IMR-90 (cell line): ENCODE measurements at regions not wholly inside any gene's neighbourhood (a gene's known extent, or its start where the extent isn't known, plus 50 kb on each side); places are given as distances from the start of the nearest gene placed in this dataset.

Source experiments
- ATAC-seq: fragments of 200-7000 bp; cut with Tn5 transposase; 2 replicates; pipeline ENCODE4 v1.9.1; 2020; ENCODE audit warnings: low read depth, mild to moderate bottlenecking, moderate library complexity
- BruUV-seq: library from RNA; stranded (reverse); fragments of 400-500 nt; replicated peaks from 2 replicates; lab custom pipeline; 2021; lab: Mats Ljungman, UMichigan
- CTCF ChIA-PET: fragments of 300-600 bp; formaldehyde crosslinking; extraction: SDS; loops from one replicate; lab custom pipeline; 2021; ENCODE audit warnings: antibody characterized with exemption; lab: Yijun Ruan, JAX
- POLR2A ChIA-PET: fragments of 300-600 bp; sonication (Branson Sonifier 250); formaldehyde crosslinking; loops from one replicate; lab custom pipeline; 2022; ENCODE audit warnings: antibody characterized with exemption; ENCODE audit not compliant: unreplicated experiment; lab: Charles Lee
- DNase-seq: peaks from one replicate; pipeline ENCODE4 v3.0.0; 2013
- H2AFZ ChIP-seq: replicated peaks from 2 replicates; pipeline ENCODE3; 2013; ENCODE audit warnings: low read length, mild to moderate bottlenecking; ENCODE audit not compliant: poor library complexity
- H2AK5ac ChIP-seq: 2 replicates; pipeline ENCODE4 v1.6.1; 2013; ENCODE audit warnings: low read depth, low read length, inconsistent platforms
- H2AK9ac ChIP-seq: replicated peaks from 2 replicates; pipeline ENCODE3; 2013; ENCODE audit warnings: mild to moderate bottlenecking, low read depth, low read length, moderate library complexity; ENCODE audit not compliant: poor library complexity
- H2BK120ac ChIP-seq: 2 replicates; pipeline ENCODE4 v1.6.1; 2013; ENCODE audit warnings: low read depth, low read length, inconsistent platforms
- H2BK15ac ChIP-seq: 3 replicates; pipeline ENCODE4 v1.6.1; 2013; ENCODE audit warnings: low read depth, low read length, inconsistent platforms
- H2BK20ac ChIP-seq: 2 replicates; pipeline ENCODE4 v1.6.1; 2013; ENCODE audit warnings: low read depth, mild to moderate bottlenecking, inconsistent platforms, low read length, moderate library complexity
- H2BK5ac ChIP-seq: 2 replicates; pipeline ENCODE4 v1.6.1; 2013; ENCODE audit warnings: mild to moderate bottlenecking, low read depth, low read length, inconsistent platforms; ENCODE audit not compliant: poor library complexity, severe bottlenecking
- H3K14ac ChIP-seq: replicated peaks from 2 replicates; pipeline ENCODE4 v1.6.1; 2013; ENCODE audit warnings: low read depth, low read length, inconsistent platforms
- H3K18ac ChIP-seq: 2 replicates; pipeline ENCODE4 v1.6.1; 2013; ENCODE audit warnings: low read depth, low read length, control low read depth
- H3K23ac ChIP-seq: 2 replicates; pipeline ENCODE4 v1.6.1; 2013; ENCODE audit warnings: low read depth, low read length, inconsistent platforms
- H3K27ac ChIP-seq: 2 replicates; pipeline ENCODE4 v1.5.1; 2013; ENCODE audit warnings: mild to moderate bottlenecking, control low read depth, low read length; ENCODE audit not compliant: insufficient read depth
- H3K27me3 ChIP-seq: 2 replicates; pipeline ENCODE4 v1.6.1; 2013; ENCODE audit warnings: low read length; ENCODE audit not compliant: control insufficient read depth, insufficient read depth
- H3K36me3 ChIP-seq: 2 replicates; pipeline ENCODE4 v1.6.1; 2013; ENCODE audit warnings: low read length, mixed read lengths; ENCODE audit not compliant: control insufficient read depth, insufficient read depth
- H3K4ac ChIP-seq: 2 replicates; pipeline ENCODE4 v1.6.1; 2013; ENCODE audit warnings: low read depth, low read length, inconsistent platforms
- H3K4me1 ChIP-seq: 2 replicates; pipeline ENCODE4 v1.6.1; 2013; ENCODE audit warnings: low read length, mixed read lengths; ENCODE audit not compliant: control insufficient read depth, insufficient read depth
- H3K4me2 ChIP-seq: 2 replicates; pipeline ENCODE4 v1.6.1; 2013; ENCODE audit warnings: low read depth, mild to moderate bottlenecking, control low read depth, low read length, moderate library complexity
- H3K4me3 ChIP-seq: 2 replicates; pipeline ENCODE4 v1.5.1; 2013; ENCODE audit warnings: low read depth, mild to moderate bottlenecking, control low read depth, low read length, moderate library complexity; ENCODE audit not compliant: insufficient read depth
- H3K56ac ChIP-seq: 2 replicates; pipeline ENCODE4 v1.6.1; 2013; ENCODE audit warnings: low read length, inconsistent platforms; ENCODE audit not compliant: insufficient read depth; ENCODE audit errors: extremely low read depth
- H3K79me1 ChIP-seq, 2 experiments: 2 replicates each; pipeline ENCODE4 v1.6.1; 2013; ENCODE audit warnings: low read length in 2 of 2, inconsistent platforms in 1 of 2, low read depth in 1 of 2
- H3K9ac ChIP-seq: 2 replicates; pipeline ENCODE4 v1.6.1; 2013; ENCODE audit warnings: low read depth, low read length, control low read depth
- H3K9me1 ChIP-seq: 2 replicates; pipeline ENCODE4 v1.6.1; 2013; ENCODE audit warnings: low read length, inconsistent platforms; ENCODE audit not compliant: insufficient read depth
- H3K9me3 ChIP-seq: 2 replicates; pipeline ENCODE4 v1.6.1; 2013; ENCODE audit warnings: low read length; ENCODE audit not compliant: control insufficient read depth, insufficient read depth
- H4K20me1 ChIP-seq: 2 replicates; pipeline ENCODE4 v1.6.1; 2013; ENCODE audit warnings: low read length, inconsistent platforms; ENCODE audit not compliant: insufficient read depth
- H4K5ac ChIP-seq: 2 replicates; pipeline ENCODE4 v1.6.1; 2013; ENCODE audit warnings: mild to moderate bottlenecking, low read depth, low read length, control low read depth
- H4K8ac ChIP-seq, 2 experiments: 2 replicates each; pipeline ENCODE4 v1.6.1; 2013; ENCODE audit warnings: low read depth in 2 of 2, low read length in 2 of 2, control low read depth in 1 of 2, inconsistent platforms in 1 of 2
- H4K91ac ChIP-seq: 2 replicates; pipeline ENCODE4 v1.6.1; 2013; ENCODE audit warnings: low read depth, low read length, inconsistent platforms; ENCODE audit not compliant: insufficient read depth
- BHLHE40 ChIP-seq: fragments of 150-350 bp; IDR thresholded peaks from 2 replicates; pipeline ENCODE4 v1.6.1; 2016; ENCODE audit warnings: mild to moderate bottlenecking, low read depth, low read length
- FOS ChIP-seq: fragments of 150-350 bp; IDR thresholded peaks from 2 replicates; pipeline ENCODE4 v1.6.1; 2016; ENCODE audit warnings: low read depth, low read length
- MAFK ChIP-seq: IDR thresholded peaks from 2 replicates; pipeline ENCODE4 v1.6.1; 2012; ENCODE audit warnings: low read depth, low read length, improper control_type of control experiment
- MXI1 ChIP-seq: IDR thresholded peaks from 2 replicates; pipeline ENCODE4 v1.6.1; 2012; ENCODE audit warnings: low read depth, mild to moderate bottlenecking, low read length, moderate library complexity, borderline replicate concordance
- POLR2A ChIP-seq: IDR thresholded peaks from 2 replicates; pipeline ENCODE4 v1.6.1; 2012; ENCODE audit warnings: mild to moderate bottlenecking, low read depth, low read length
- RAD21 ChIP-seq: IDR thresholded peaks from 2 replicates; pipeline ENCODE4 v1.6.1; 2012; ENCODE audit warnings: low read length, improper control_type of control experiment
- RCOR1 ChIP-seq: IDR thresholded peaks from 2 replicates; pipeline ENCODE4 v1.6.1; 2012; ENCODE audit warnings: mild to moderate bottlenecking, low read length, improper control_type of control experiment; ENCODE audit not compliant: insufficient replicate concordance
- RFX5 ChIP-seq: IDR thresholded peaks from 2 replicates; pipeline ENCODE4 v1.8.0; 2012; ENCODE audit warnings: low read depth, mild to moderate bottlenecking, low read length, moderate library complexity
- SMC3 ChIP-seq: fragments of 150-350 bp; IDR thresholded peaks from 2 replicates; pipeline ENCODE4 v1.6.1; 2016; ENCODE audit warnings: low read depth, mild to moderate bottlenecking, antibody characterized with exemption, low read length, moderate library complexity
- WGBS, 2 experiments: methylation state at CpG; one replicate each; pipeline versions ENCODE4 v1.1.5 to v1.1.7; 2013; ENCODE audit warnings: missing lambda C conversion rate in 2 of 2; ENCODE audit not compliant: insufficient read length in 1 of 2; ENCODE audit errors: extremely low coverage in 2 of 2; 5-methylcytosine and 5-hydroxymethylcytosine counted together
- dilution Hi-C: fragments of 300-500 bp; cut with HindIII; formaldehyde crosslinking; loops from one replicate; pipeline ENCODE4 v1.14.3; 2018; ENCODE audit warnings: low sequenced_read_pairs; ENCODE audit not compliant: unreplicated experiment
- in situ Hi-C: fragments of 300-500 bp; cut with MboI; formaldehyde crosslinking; loops from 3 replicates; pipeline ENCODE4 v1.14.3; 2019; ENCODE audit warnings: low sequenced_read_pairs, inconsistent platforms, mixed read lengths
- intact Hi-C: fragments of 100-400 bp; cut with micrococcal nuclease; formaldehyde crosslinking; loops from 2 replicates; pipeline ENCODE4 v1.10.0; 2022
- TF ChIP-seq, protein P1 (sequence below): fragments of 150-350 bp; IDR thresholded peaks from 2 replicates; pipeline ENCODE4 v1.6.1; 2016; ENCODE audit warnings: low read depth, mild to moderate bottlenecking, low read length, moderate library complexity, borderline replicate concordance
- TF ChIP-seq, protein P2 (sequence below): fragments of 150-350 bp; IDR thresholded peaks from 2 replicates; pipeline ENCODE4 v1.6.1; 2017; ENCODE audit warnings: mild to moderate bottlenecking, antibody characterized with exemption, low read length, low read depth
- TF ChIP-seq, protein P3 (sequence below): conservative IDR thresholded peaks from 2 replicates; pipeline ENCODE4 v1.5.1; 2012; ENCODE audit warnings: mild to moderate bottlenecking, low read depth, low read length, improper control_type of control experiment

DNA sequence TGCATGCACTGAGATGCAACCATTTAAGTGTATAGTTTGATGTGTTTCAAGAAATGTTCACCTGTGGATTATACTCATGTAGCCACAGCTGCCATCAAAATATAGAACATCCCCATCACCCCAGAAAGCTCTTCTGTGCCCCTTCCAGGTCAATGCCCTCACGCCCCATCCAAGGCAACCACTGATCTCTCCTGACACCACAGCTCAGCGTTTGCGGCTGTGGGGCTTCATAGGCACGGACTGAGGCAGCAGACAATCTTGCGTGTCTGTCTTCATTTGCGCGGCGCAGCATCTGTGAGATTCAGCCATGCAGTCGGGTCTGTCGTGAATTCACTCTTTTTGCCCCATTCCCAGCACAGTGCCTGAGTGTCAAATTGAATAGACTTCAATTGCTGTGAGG, 153.8 kb upstream of the UQCRFS1 start:
- Histone ChIP-seq H2AK5ac (no peak overlapping the region), H3K9me3 (peaks cover 13% of the 10 kb centered on the region), H3K4me2 (no peak overlapping the region), H3K4ac (no peak overlapping the region), H4K5ac (no peak overlapping the region), H3K4me3 (no peak overlapping the region), H3K9ac (no peak overlapping the region), H2BK120ac (no peak overlapping the region), H3K4me1 (no peaks in the 10 kb centered on the region), H3K18ac (no peak overlapping the region), H3K9me1 (no peaks in the 10 kb centered on the region), H2BK20ac (no peak overlapping the region), H3K36me3 (no peaks in the 10 kb centered on the region), H3K56ac (no peak overlapping the region), H3K27me3 (no peaks in the 10 kb centered on the region), H3K27ac (no peak overlapping the region), H2BK15ac (no peak overlapping the region), H3K23ac (no peak overlapping the region), H3K79me1 (no peaks in the 10 kb centered on the region), H4K8ac (no peak overlapping the region), H4K91ac (no peak overlapping the region), H4K20me1 (no peaks in the 10 kb centered on the region), H2BK5ac (no peak overlapping the region), H2AK9ac (no peak overlapping the region), H3K14ac (no peak overlapping the region), H2AFZ (no peak overlapping the region)
- ChIA-PET CTCF (no interaction called here), POLR2A (no interaction called here)
- in situ Hi-C loops: no loop called here
- ATAC-seq (no peak), DNase-seq (no peak)
- dilution Hi-C loops: no loop called here
- WGBS, 2 experiments: 62% methylated on average over 3 of the region's 10 CpGs; no CpG with 5 or more reads in 1 of the 2 experiments
- BruUV-seq: no TSS peak
- intact Hi-C loops: loop anchor here (10.0 kb wide), 1 partner anchor 108 kb away; no protein-coding TSS in a partner anchor
- TF ChIP-seq MAFK (no peak), BHLHE40 (no peak), SMC3 (no peak), RCOR1 (no peak), MXI1 (no peak), FOS (no peak), POLR2A (no peak), RAD21 (no peak), RFX5 (no peak)
- TF ChIP-seq, protein P1, sequence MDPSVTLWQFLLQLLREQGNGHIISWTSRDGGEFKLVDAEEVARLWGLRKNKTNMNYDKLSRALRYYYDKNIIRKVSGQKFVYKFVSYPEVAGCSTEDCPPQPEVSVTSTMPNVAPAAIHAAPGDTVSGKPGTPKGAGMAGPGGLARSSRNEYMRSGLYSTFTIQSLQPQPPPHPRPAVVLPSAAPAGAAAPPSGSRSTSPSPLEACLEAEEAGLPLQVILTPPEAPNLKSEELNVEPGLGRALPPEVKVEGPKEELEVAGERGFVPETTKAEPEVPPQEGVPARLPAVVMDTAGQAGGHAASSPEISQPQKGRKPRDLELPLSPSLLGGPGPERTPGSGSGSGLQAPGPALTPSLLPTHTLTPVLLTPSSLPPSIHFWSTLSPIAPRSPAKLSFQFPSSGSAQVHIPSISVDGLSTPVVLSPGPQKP: no peak
- TF ChIP-seq, protein P2, sequence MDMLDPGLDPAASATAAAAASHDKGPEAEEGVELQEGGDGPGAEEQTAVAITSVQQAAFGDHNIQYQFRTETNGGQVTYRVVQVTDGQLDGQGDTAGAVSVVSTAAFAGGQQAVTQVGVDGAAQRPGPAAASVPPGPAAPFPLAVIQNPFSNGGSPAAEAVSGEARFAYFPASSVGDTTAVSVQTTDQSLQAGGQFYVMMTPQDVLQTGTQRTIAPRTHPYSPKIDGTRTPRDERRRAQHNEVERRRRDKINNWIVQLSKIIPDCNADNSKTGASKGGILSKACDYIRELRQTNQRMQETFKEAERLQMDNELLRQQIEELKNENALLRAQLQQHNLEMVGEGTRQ: no peak
- TF ChIP-seq, protein P3, sequence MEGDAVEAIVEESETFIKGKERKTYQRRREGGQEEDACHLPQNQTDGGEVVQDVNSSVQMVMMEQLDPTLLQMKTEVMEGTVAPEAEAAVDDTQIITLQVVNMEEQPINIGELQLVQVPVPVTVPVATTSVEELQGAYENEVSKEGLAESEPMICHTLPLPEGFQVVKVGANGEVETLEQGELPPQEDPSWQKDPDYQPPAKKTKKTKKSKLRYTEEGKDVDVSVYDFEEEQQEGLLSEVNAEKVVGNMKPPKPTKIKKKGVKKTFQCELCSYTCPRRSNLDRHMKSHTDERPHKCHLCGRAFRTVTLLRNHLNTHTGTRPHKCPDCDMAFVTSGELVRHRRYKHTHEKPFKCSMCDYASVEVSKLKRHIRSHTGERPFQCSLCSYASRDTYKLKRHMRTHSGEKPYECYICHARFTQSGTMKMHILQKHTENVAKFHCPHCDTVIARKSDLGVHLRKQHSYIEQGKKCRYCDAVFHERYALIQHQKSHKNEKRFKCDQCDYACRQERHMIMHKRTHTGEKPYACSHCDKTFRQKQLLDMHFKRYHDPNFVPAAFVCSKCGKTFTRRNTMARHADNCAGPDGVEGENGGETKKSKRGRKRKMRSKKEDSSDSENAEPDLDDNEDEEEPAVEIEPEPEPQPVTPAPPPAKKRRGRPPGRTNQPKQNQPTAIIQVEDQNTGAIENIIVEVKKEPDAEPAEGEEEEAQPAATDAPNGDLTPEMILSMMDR: no peak
